A549 (cell line): ENCODE measurements at regions not wholly inside any gene's neighbourhood (a gene's known extent, or its start where the extent isn't known, plus 50 kb on each side); places are given as distances from the start of the nearest gene placed in this dataset.

Experiments used
- ATAC-seq, 2 experiments: fragments of 200-7000 bp in 1 of 2; fragments of >200 bp in 1 of 2; cut with Nextera tagmentation in 1 of 2; cut with Tn5 transposase in 1 of 2; 3 replicates each; pipeline versions ENCODE4 v1.8.0 to v1.9.1; 2018 to 2020; ENCODE audit warnings: mild to moderate bottlenecking in 1 of 2, moderate library complexity in 1 of 2
- CTCF ChIA-PET: fragments of 300-600 bp; sonication (Branson Sonifier 250); formaldehyde crosslinking; extraction: SDS; loops from one replicate; lab custom pipeline; 2021; ENCODE audit warnings: antibody characterized with exemption, inconsistent platforms; lab: Yijun Ruan, JAX
- POLR2A ChIA-PET: fragments of 350-600 bp; formaldehyde crosslinking; extraction: SDS; loops from one replicate; lab custom pipeline; 2021; ENCODE audit warnings: antibody characterized with exemption, inconsistent platforms; lab: Yijun Ruan, JAX
- DNase-seq, 2 experiments: peaks; one replicate each; pipeline versions ENCODE4 v3.0.0 to v3.0.0-alpha.2; 2011 to 2016; ENCODE audit warnings: low read depth in 1 of 2, low spot score in 1 of 2
- FAIRE-seq: peaks from 2 replicates; lab custom pipeline; 2011; peaks lifted over from hg19 to GRCh38; lab: Jason Lieb, UNC
- H3K27ac ChIP-seq, 2 experiments: fragments of >200 bp; sonication (Bioruptor Twin); formaldehyde crosslinking; 3 replicates each; pipeline ENCODE4 v1.5.1; 2016 to 2017
- H3K4me1 ChIP-seq: fragments of >200 bp; sonication (Bioruptor Twin); formaldehyde crosslinking; 3 replicates; pipeline ENCODE4 v1.6.1; 2016
- H3K4me2 ChIP-seq: fragments of >200 bp; sonication (Bioruptor Twin); formaldehyde crosslinking; 3 replicates; pipeline ENCODE4 v1.6.1; 2016
- H3K4me3 ChIP-seq: fragments of >200 bp; sonication (Bioruptor Twin); formaldehyde crosslinking; 3 replicates; pipeline ENCODE4 v1.5.1; 2016
- H3K9me3 ChIP-seq: fragments of >200 bp; sonication (Bioruptor Twin); formaldehyde crosslinking; 3 replicates; pipeline ENCODE4 v1.6.1; 2016
- BHLHE40 ChIP-seq: IDR thresholded peaks from 2 replicates; pipeline ENCODE4 v1.6.1; 2012; ENCODE audit warnings: low read depth, low read length, inconsistent platforms
- CHD4 ChIP-seq: fragments of 200-600 bp; sonication (generic); IDR thresholded peaks from 2 replicates; pipeline ENCODE4 v1.6.1; 2016; ENCODE audit warnings: antibody characterized with exemption, mild to moderate bottlenecking, borderline replicate concordance
- EHMT2 ChIP-seq: fragments of 200-600 bp; sonication (generic); IDR thresholded peaks from 2 replicates; pipeline ENCODE4 v1.6.1; 2016; ENCODE audit warnings: antibody characterized with exemption, low read depth, mild to moderate bottlenecking, moderate library complexity
- EP300 ChIP-seq, 2 experiments: fragments of >200 bp; sonication (Bioruptor Twin); formaldehyde crosslinking; IDR thresholded peaks; 2 replicates in 1 of 2; 3 replicates in 1 of 2; pipeline ENCODE4 v1.6.1; 2016 to 2017
- FOXS1 ChIP-seq: fragments of 250-450 bp; sonication (Bioruptor Pico); IDR thresholded peaks from 2 replicates; pipeline ENCODE4 v1.5.0; 2020; ENCODE audit warnings: mild to moderate bottlenecking, moderate library complexity
- KDM1A ChIP-seq: fragments of 200-600 bp; sonication (generic); IDR thresholded peaks from 2 replicates; pipeline ENCODE4 v1.6.1; 2016; ENCODE audit warnings: low read depth, mild to moderate bottlenecking
- KDM5A ChIP-seq: fragments of 200-600 bp; sonication (generic); IDR thresholded peaks from 2 replicates; pipeline ENCODE4 v1.6.1; 2016; ENCODE audit warnings: antibody characterized with exemption, mild to moderate bottlenecking
- MAFK ChIP-seq: fragments of 450-650 bp; IDR thresholded peaks from 2 replicates; pipeline ENCODE4 v1.6.1; 2014; ENCODE audit not compliant: partially characterized antibody
- MAZ ChIP-seq: fragments of 150-350 bp; IDR thresholded peaks from 2 replicates; pipeline ENCODE4 v1.6.1; 2014; ENCODE audit warnings: antibody characterized with exemption, low read depth, low read length, borderline replicate concordance
- NPAS2 ChIP-seq: fragments of 250-450 bp; sonication (Bioruptor Pico); IDR thresholded peaks from 2 replicates; pipeline ENCODE4 v1.8.0; 2022; ENCODE audit warnings: mild to moderate bottlenecking, moderate library complexity, borderline replicate concordance
- PHF8 ChIP-seq: fragments of 200-600 bp; sonication (generic); IDR thresholded peaks from 2 replicates; pipeline ENCODE4 v1.6.1; 2016; ENCODE audit warnings: low read depth, mild to moderate bottlenecking, antibody characterized with exemption, moderate library complexity, borderline replicate concordance
- RAD21 ChIP-seq, 2 experiments: fragments of >200 bp in 1 of 2; sonication (Bioruptor Twin) in 1 of 2; formaldehyde crosslinking in 1 of 2; IDR thresholded peaks in 1 of 2; conservative IDR thresholded peaks in 1 of 2; 2 replicates in 1 of 2; 3 replicates in 1 of 2; pipeline ENCODE4 v1.6.1; 2012 to 2018; ENCODE audit warnings: inconsistent platforms in 1 of 2
- RNF2 ChIP-seq: fragments of 200-600 bp; sonication (generic); IDR thresholded peaks from 2 replicates; pipeline ENCODE4 v1.6.1; 2016; ENCODE audit warnings: low read depth, mild to moderate bottlenecking, antibody characterized with exemption, moderate library complexity, borderline replicate concordance
- ZC3H11A ChIP-seq: fragments of 450-650 bp; IDR thresholded peaks from 2 replicates; pipeline ENCODE4 v1.6.1; 2014; ENCODE audit warnings: antibody characterized with exemption, mild to moderate bottlenecking
- ZFP36 ChIP-seq: fragments of 450-650 bp; IDR thresholded peaks from 2 replicates; pipeline ENCODE4 v1.6.1; 2014; ENCODE audit warnings: borderline replicate concordance; ENCODE audit not compliant: partially characterized antibody
- ZSCAN20 ChIP-seq: fragments of 250-450 bp; sonication (Bioruptor Pico); IDR thresholded peaks from 2 replicates; pipeline ENCODE4 v1.8.0; 2022; ENCODE audit warnings: mild to moderate bottlenecking, moderate library complexity
- WGBS: methylation state at CpG from one replicate; pipeline ENCODE4 v1.1.6; 2017; ENCODE audit errors: missing lambda C conversion rate; 5-methylcytosine and 5-hydroxymethylcytosine counted together
- TF ChIP-seq, protein P1 (sequence below): fragments of 250-450 bp; sonication (Bioruptor Pico); IDR thresholded peaks from 2 replicates; pipeline ENCODE4 v1.5.0; 2021; ENCODE audit warnings: mild to moderate bottlenecking, moderate library complexity, borderline replicate concordance
- TF ChIP-seq, protein P2 (sequence below): fragments of 250-450 bp; sonication (Bioruptor Pico); IDR thresholded peaks from 2 replicates; pipeline ENCODE4 v1.5.0; 2020; ENCODE audit warnings: low read depth, mild to moderate bottlenecking, moderate library complexity
- TF ChIP-seq, protein P3 (sequence below): fragments of 200-600 bp; sonication (generic); IDR thresholded peaks from 2 replicates; pipeline ENCODE4 v1.6.1; 2016; ENCODE audit warnings: antibody characterized with exemption, mild to moderate bottlenecking, moderate library complexity
- TF ChIP-seq, protein P4 (sequence below): fragments of 450-650 bp; IDR thresholded peaks from 2 replicates; pipeline ENCODE4 v1.6.1; 2014; ENCODE audit warnings: antibody characterized with exemption

DNA sequence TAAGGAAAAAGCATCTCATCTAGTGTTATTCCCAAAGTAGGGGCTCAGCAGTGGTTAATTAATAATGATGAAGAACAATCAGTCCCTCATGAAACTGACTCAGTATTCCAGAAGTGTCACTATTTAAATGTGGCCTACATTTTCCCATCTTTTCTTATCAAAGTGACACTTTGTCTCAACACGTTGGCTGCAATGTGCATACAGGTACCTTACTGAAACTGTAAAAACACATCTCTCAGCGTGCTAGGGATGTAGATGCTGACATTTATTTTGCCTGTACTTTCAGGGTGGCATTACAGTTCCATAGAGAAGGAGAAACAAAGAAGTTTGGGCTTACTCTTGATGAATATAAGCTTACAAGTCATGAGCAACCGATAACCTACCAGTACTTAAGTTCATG lies 58.3 kb upstream of the FAT3 start (continued):
- TF ChIP-seq PHF8 (no peak), KDM1A (no peak), RNF2 (no peak), KDM5A (no peak)
- TF ChIP-seq, protein P1, sequence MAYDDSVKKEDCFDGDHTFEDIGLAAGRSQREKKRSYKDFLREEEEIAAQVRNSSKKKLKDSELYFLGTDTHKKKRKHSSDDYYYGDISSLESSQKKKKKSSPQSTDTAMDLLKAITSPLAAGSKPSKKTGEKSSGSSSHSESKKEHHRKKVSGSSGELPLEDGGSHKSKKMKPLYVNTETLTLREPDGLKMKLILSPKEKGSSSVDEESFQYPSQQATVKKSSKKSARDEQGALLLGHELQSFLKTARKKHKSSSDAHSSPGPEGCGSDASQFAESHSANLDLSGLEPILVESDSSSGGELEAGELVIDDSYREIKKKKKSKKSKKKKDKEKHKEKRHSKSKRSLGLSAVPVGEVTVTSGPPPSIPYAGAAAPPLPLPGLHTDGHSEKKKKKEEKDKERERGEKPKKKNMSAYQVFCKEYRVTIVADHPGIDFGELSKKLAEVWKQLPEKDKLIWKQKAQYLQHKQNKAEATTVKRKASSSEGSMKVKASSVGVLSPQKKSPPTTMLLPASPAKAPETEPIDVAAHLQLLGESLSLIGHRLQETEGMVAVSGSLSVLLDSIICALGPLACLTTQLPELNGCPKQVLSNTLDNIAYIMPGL (CRISPR knock-in tag), result no peak
- TF ChIP-seq, all 56 proteins: peak for 0

DNA sequence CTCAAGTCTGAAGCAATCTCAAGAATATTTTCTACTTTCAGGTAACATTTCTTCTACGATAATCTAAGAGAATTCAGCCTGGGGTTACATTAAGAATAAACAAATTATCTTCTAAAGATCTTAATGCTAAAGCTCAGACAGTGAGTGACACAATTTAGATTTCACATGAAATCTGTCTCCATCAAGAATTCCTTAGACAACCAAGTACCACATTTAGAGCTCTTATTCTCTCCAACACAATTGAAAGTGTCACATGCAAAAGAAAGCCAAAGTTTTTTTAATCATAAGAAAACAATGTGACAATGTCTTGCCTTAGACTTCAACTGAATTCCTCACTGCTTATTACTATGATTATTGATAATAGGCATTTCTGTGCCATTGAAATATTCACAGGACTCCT lies 60.7 kb upstream of the FAT3 start:
- no peak for FAIRE-seq
- TF ChIP-seq KDM1A, result no peak
- no peak for TF ChIP-seq RAD21 (conservative IDR thresholded peaks at IDR 0.05 in 1 of 2, IDR thresholded peaks at IDR 0.05 in 1 of 2)
- TF ChIP-seq MAZ, result no peak
- TF ChIP-seq EHMT2, result no peak
- TF ChIP-seq BHLHE40, result no peak
- no peak for TF ChIP-seq ZFP36
- TF ChIP-seq EP300 (IDR thresholded peaks at IDR 0.05), result no peak
- TF ChIP-seq CHD4, result no peak
- no peak for TF ChIP-seq ZSCAN20 (CRISPR knock-in tag)
- no peak for TF ChIP-seq ZC3H11A
- TF ChIP-seq, protein P2, sequence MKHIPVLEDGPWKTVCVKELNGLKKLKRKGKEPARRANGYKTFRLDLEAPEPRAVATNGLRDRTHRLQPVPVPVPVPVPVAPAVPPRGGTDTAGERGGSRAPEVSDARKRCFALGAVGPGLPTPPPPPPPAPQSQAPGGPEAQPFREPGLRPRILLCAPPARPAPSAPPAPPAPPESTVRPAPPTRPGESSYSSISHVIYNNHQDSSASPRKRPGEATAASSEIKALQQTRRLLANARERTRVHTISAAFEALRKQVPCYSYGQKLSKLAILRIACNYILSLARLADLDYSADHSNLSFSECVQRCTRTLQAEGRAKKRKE (CRISPR knock-in tag), result no peak
- TF ChIP-seq NPAS2 (CRISPR knock-in tag), result no peak
- no peak for TF ChIP-seq RNF2
- TF ChIP-seq, protein P3, sequence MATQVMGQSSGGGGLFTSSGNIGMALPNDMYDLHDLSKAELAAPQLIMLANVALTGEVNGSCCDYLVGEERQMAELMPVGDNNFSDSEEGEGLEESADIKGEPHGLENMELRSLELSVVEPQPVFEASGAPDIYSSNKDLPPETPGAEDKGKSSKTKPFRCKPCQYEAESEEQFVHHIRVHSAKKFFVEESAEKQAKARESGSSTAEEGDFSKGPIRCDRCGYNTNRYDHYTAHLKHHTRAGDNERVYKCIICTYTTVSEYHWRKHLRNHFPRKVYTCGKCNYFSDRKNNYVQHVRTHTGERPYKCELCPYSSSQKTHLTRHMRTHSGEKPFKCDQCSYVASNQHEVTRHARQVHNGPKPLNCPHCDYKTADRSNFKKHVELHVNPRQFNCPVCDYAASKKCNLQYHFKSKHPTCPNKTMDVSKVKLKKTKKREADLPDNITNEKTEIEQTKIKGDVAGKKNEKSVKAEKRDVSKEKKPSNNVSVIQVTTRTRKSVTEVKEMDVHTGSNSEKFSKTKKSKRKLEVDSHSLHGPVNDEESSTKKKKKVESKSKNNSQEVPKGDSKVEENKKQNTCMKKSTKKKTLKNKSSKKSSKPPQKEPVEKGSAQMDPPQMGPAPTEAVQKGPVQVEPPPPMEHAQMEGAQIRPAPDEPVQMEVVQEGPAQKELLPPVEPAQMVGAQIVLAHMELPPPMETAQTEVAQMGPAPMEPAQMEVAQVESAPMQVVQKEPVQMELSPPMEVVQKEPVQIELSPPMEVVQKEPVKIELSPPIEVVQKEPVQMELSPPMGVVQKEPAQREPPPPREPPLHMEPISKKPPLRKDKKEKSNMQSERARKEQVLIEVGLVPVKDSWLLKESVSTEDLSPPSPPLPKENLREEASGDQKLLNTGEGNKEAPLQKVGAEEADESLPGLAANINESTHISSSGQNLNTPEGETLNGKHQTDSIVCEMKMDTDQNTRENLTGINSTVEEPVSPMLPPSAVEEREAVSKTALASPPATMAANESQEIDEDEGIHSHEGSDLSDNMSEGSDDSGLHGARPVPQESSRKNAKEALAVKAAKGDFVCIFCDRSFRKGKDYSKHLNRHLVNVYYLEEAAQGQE, result no peak
- TF ChIP-seq MAFK, result no peak
- TF ChIP-seq, protein P4, sequence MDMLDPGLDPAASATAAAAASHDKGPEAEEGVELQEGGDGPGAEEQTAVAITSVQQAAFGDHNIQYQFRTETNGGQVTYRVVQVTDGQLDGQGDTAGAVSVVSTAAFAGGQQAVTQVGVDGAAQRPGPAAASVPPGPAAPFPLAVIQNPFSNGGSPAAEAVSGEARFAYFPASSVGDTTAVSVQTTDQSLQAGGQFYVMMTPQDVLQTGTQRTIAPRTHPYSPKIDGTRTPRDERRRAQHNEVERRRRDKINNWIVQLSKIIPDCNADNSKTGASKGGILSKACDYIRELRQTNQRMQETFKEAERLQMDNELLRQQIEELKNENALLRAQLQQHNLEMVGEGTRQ, result no peak
- no peak for TF ChIP-seq FOXS1 (CRISPR knock-in tag)
- Histone ChIP-seq H3K9me3 (no peaks in the 10 kb centered on the region), H3K4me3 (no peak overlapping the region), H3K4me2 (no peak overlapping the region), H3K4me1 (no peaks in the 10 kb centered on the region), H3K27ac (no peak overlapping the region)
- 20% methylated on average over 1 of the region's 1 CpG for WGBS
- ChIA-PET CTCF (no interaction called here), POLR2A (no interaction called here)
- DNase-seq, result no peak
- ATAC-seq, result no peak
